Nephron progenitor cell (in vitro differentiated cells): ENCODE measurements at regions not wholly inside any gene's neighbourhood (a gene's known extent, or its start where the extent isn't known, plus 50 kb on each side); places are given as distances from the start of the nearest gene placed in this dataset.

ENCODE experiments used
- DNase-seq: peaks from one replicate; pipeline ENCODE4 v3.0.0; 2021
- H3K27ac Mint-ChIP-seq: 2 replicates; pipeline ENCODE4 v1.8.0; 2021; ENCODE audit warnings: mild to moderate bottlenecking, moderate library complexity, mixed read lengths
- H3K27me3 Mint-ChIP-seq: 2 replicates; pipeline ENCODE4 v1.8.0; 2021; ENCODE audit warnings: mild to moderate bottlenecking, low read depth, mixed read lengths; ENCODE audit not compliant: poor library complexity
- H3K36me3 Mint-ChIP-seq: 2 replicates; pipeline ENCODE4 v1.8.0; 2021; ENCODE audit warnings: low read depth, mixed read lengths
- H3K4me1 Mint-ChIP-seq: 2 replicates; pipeline ENCODE4 v1.8.0; 2021; ENCODE audit warnings: mixed read lengths
- H3K4me3 Mint-ChIP-seq: 2 replicates; pipeline ENCODE4 v1.8.0; 2021; ENCODE audit warnings: mild to moderate bottlenecking, moderate library complexity, mixed read lengths
- H3K9me3 Mint-ChIP-seq: 2 replicates; pipeline ENCODE4 v1.8.0; 2021; ENCODE audit warnings: mild to moderate bottlenecking, moderate library complexity, mixed read lengths
- CTCF ChIP-seq: fragments of 200-600 bp; sonication (generic); IDR thresholded peaks from 2 replicates; pipeline ENCODE4 v1.5.0; 2021; ENCODE audit warnings: antibody characterized with exemption

- Mint-ChIP-seq H3K4me1 (peaks cover 26% of the 10 kb centered on the region), H3K36me3 (no peaks in the 10 kb centered on the region), H3K9me3 (no peaks in the 10 kb centered on the region), H3K27me3 (peaks cover 2% of the 10 kb centered on the region), H3K27ac (no peak overlapping the region), H3K4me3 (no peak overlapping the region)
- no peak for TF ChIP-seq CTCF
- DNase-seq = no peak
These were observed 108.0 kb upstream of the LEF1 start for GRCh38 chr4:108276690-108277089.

GRCh38 chr4:108272986-108273385 lies 104.3 kb upstream of the LEF1 start:
- H3K4me3 Mint-ChIP-seq = no peak overlapping the region
- no peaks in the 10 kb centered on the region for H3K36me3 Mint-ChIP-seq
- no peak for TF ChIP-seq CTCF
- DNase-seq = no peak
- H3K4me1 Mint-ChIP-seq = peaks cover 37% of the 10 kb centered on the region
- no peaks in the 10 kb centered on the region for H3K27me3 Mint-ChIP-seq
- peaks cover 4% of the 10 kb centered on the region for H3K9me3 Mint-ChIP-seq
- H3K27ac Mint-ChIP-seq = no peak overlapping the region

- TF ChIP-seq CTCF = no peak
- no peak overlapping the region for H3K27ac Mint-ChIP-seq
- no peaks in the 10 kb centered on the region for H3K27me3 Mint-ChIP-seq
- H3K4me1 Mint-ChIP-seq = peaks cover 37% of the 10 kb centered on the region
- no peaks in the 10 kb centered on the region for H3K36me3 Mint-ChIP-seq
- peaks cover 8% of the 10 kb centered on the region for H3K9me3 Mint-ChIP-seq
- DNase-seq = no peak
- H3K4me3 Mint-ChIP-seq = no peak overlapping the region
These were observed 103.8 kb upstream of the LEF1 start for GRCh38 chr4:108272561-108272960.

- Mint-ChIP-seq H3K9me3 (peaks cover 14% of the 10 kb centered on the region), H3K36me3 (no peaks in the 10 kb centered on the region), H3K27me3 (no peaks in the 10 kb centered on the region), H3K27ac (no peak overlapping the region), H3K4me3 (no peak overlapping the region), H3K4me1 (peaks cover 37% of the 10 kb centered on the region)
- TF ChIP-seq CTCF = no peak
- DNase-seq = no peak
These were observed 103.3 kb upstream of the LEF1 start for GRCh38 chr4:108272046-108272445.

- no peak overlapping the region for H3K4me3 Mint-ChIP-seq
- peaks cover 39% of the 10 kb centered on the region for H3K4me1 Mint-ChIP-seq
- DNase-seq = no peak
- TF ChIP-seq CTCF = no peak
- H3K9me3 Mint-ChIP-seq = peaks cover 18% of the 10 kb centered on the region
- H3K27me3 Mint-ChIP-seq = no peaks in the 10 kb centered on the region
- H3K36me3 Mint-ChIP-seq = no peaks in the 10 kb centered on the region
- H3K27ac Mint-ChIP-seq = no peak overlapping the region
These were observed 102.0 kb upstream of the LEF1 start for GRCh38 chr4:108270466-108271450.

GRCh38 chr4:108264693-108265092 lies 96.0 kb upstream of the LEF1 start:
- Mint-ChIP-seq H3K27me3 (no peaks in the 10 kb centered on the region), H3K4me1 (peaks cover 20% of the 10 kb centered on the region), H3K4me3 (no peak overlapping the region), H3K36me3 (no peaks in the 10 kb centered on the region), H3K9me3 (peaks cover 22% of the 10 kb centered on the region), H3K27ac (no peak overlapping the region)
- DNase-seq = no peak
- TF ChIP-seq CTCF = no peak
